ENCODE measurements at regions not wholly inside any gene's neighbourhood (a gene's known extent, or its start where the extent isn't known, plus 50 kb on each side); places are given as distances from the start of the nearest gene placed in this dataset.

GRCh38 chr10:88091490-88092061 lies 228.2 kb downstream of the PTEN start:
- no peaks in the 10 kb centered on the region for H3K9me3 ChIP-seq (replicated peaks in 1 of 2; ENCODE audit: control insufficient read depth in 2 of 2, insufficient read depth in 1 of 2, low read depth in 1 of 2, low read length in 2 of 2)
- no peak overlapping the region for H4K91ac ChIP-seq (ENCODE audit: low read depth, low read length, poor library complexity)
- no peak overlapping the region for H4K8ac ChIP-seq (ENCODE audit: low read depth, low read length)
- peaks cover 0 to 7% (median 0%) of the 10 kb centered on the region in 3 experiments for H3K27me3 ChIP-seq (ENCODE audit: control insufficient read depth in 3 of 3, insufficient read depth in 3 of 3, low read depth in 1 of 3, low read length in 3 of 3)
- no peak overlapping the region for H2BK12ac ChIP-seq (ENCODE audit: low read length)
- H3K79me1 ChIP-seq (ENCODE audit: low read depth, low read length) = no peaks in the 10 kb centered on the region
- H3K4me3 ChIP-seq (ENCODE audit: low read length in 2 of 2) = no peak overlapping the region
- no peak overlapping the region for H3K18ac ChIP-seq (ENCODE audit: low read length)
- H3K4me2 ChIP-seq (ENCODE audit: insufficient read depth, low read length, poor library complexity, severe bottlenecking) = no peak overlapping the region
- H3K36me3 ChIP-seq (replicated peaks in 1 of 2; ENCODE audit: control insufficient read depth in 2 of 2, insufficient read depth in 2 of 2, low read length in 2 of 2) = no peaks in the 10 kb centered on the region
- no peaks in the 10 kb centered on the region for H3K4me1 ChIP-seq (ENCODE audit: control insufficient read depth in 2 of 2, insufficient read depth in 1 of 2, low read depth in 1 of 2, low read length in 2 of 2)
- H3K23ac ChIP-seq (ENCODE audit: low read depth, low read length, poor library complexity) = no peak overlapping the region
- no peak overlapping the region for H3K9ac ChIP-seq (ENCODE audit: low read depth, low read length, poor library complexity)
- H2BK120ac ChIP-seq (ENCODE audit: low read depth, low read length) = no peak overlapping the region
- WGBS, 2 donors (ENCODE audit: extremely low coverage in 2 of 2, insufficient read length in 2 of 2, insufficient replicate concordance in 1 of 2) = no CpG with 5 or more reads among the region's 4 CpGs
- no peak overlapping the region for H2AK5ac ChIP-seq (ENCODE audit: low read depth, low read length)
- no peak overlapping the region for H3K4ac ChIP-seq (ENCODE audit: low read length)
- H3K27ac ChIP-seq (replicated peaks; ENCODE audit: low read length) = no peak overlapping the region
- no peak for DNase-seq (ENCODE audit: low spot score)
- no peak overlapping the region for H2AFZ ChIP-seq (ENCODE audit: low read length)
- H2BK5ac ChIP-seq (ENCODE audit: low read length) = no peak overlapping the region
- H2BK15ac ChIP-seq (ENCODE audit: low read length) = no peak overlapping the region
- H3K14ac ChIP-seq (ENCODE audit: low read length) = no peak overlapping the region

- Histone ChIP-seq H3K9me3 (replicated peaks in 1 of 2; ENCODE audit: control insufficient read depth in 2 of 2, insufficient read depth in 1 of 2, low read depth in 1 of 2, low read length in 2 of 2) (no peaks in the 10 kb centered on the region), H2AFZ (ENCODE audit: low read length) (no peak overlapping the region), H2BK15ac (ENCODE audit: low read length) (no peak overlapping the region), H3K4me1 (ENCODE audit: control insufficient read depth in 2 of 2, insufficient read depth in 1 of 2, low read depth in 1 of 2, low read length in 2 of 2) (no peaks in the 10 kb centered on the region), H3K9ac (ENCODE audit: low read depth, low read length, poor library complexity) (no peak overlapping the region), H3K27ac (replicated peaks; ENCODE audit: low read length) (no peak overlapping the region), H3K27me3 (ENCODE audit: control insufficient read depth in 3 of 3, insufficient read depth in 3 of 3, low read depth in 1 of 3, low read length in 3 of 3) (peaks cover 0 to 7% (median 0%) of the 10 kb centered on the region in 3 experiments), H4K8ac (ENCODE audit: low read depth, low read length) (no peak overlapping the region), H2BK5ac (ENCODE audit: low read length) (no peak overlapping the region), H3K4ac (ENCODE audit: low read length) (no peak overlapping the region), H2AK5ac (ENCODE audit: low read depth, low read length) (no peak overlapping the region), H3K36me3 (replicated peaks in 1 of 2; ENCODE audit: control insufficient read depth in 2 of 2, insufficient read depth in 2 of 2, low read length in 2 of 2) (no peaks in the 10 kb centered on the region), H3K4me2 (ENCODE audit: insufficient read depth, low read length, poor library complexity, severe bottlenecking) (no peak overlapping the region), H3K79me1 (ENCODE audit: low read depth, low read length) (no peaks in the 10 kb centered on the region), H3K14ac (ENCODE audit: low read length) (no peak overlapping the region), H2BK120ac (ENCODE audit: low read depth, low read length) (no peak overlapping the region), H3K4me3 (ENCODE audit: low read length in 2 of 2) (no peak overlapping the region), H4K91ac (ENCODE audit: low read depth, low read length, poor library complexity) (no peak overlapping the region), H3K18ac (ENCODE audit: low read length) (no peak overlapping the region), H2BK12ac (ENCODE audit: low read length) (no peak overlapping the region), H3K23ac (ENCODE audit: low read depth, low read length, poor library complexity) (no peak overlapping the region)
- no CpG with 5 or more reads among the region's 4 CpGs for WGBS, 2 donors (ENCODE audit: extremely low coverage in 2 of 2, insufficient read length in 2 of 2, insufficient replicate concordance in 1 of 2)
- no peak for DNase-seq (ENCODE audit: low spot score)
Measured at GRCh38 chr10:88092265-88092664, 228.8 kb downstream of the PTEN start.

- no peaks in the 10 kb centered on the region for H3K9me3 ChIP-seq (replicated peaks in 1 of 2; ENCODE audit: control insufficient read depth in 2 of 2, insufficient read depth in 1 of 2, low read depth in 1 of 2, low read length in 2 of 2)
- H3K23ac ChIP-seq (ENCODE audit: low read depth, low read length, poor library complexity) = no peak overlapping the region
- H3K4me1 ChIP-seq (ENCODE audit: control insufficient read depth in 2 of 2, insufficient read depth in 1 of 2, low read depth in 1 of 2, low read length in 2 of 2) = no peaks in the 10 kb centered on the region
- H3K4me2 ChIP-seq (ENCODE audit: insufficient read depth, low read length, poor library complexity, severe bottlenecking) = no peak overlapping the region
- H3K18ac ChIP-seq (ENCODE audit: low read length) = no peak overlapping the region
- H2BK120ac ChIP-seq (ENCODE audit: low read depth, low read length) = no peak overlapping the region
- H3K27ac ChIP-seq (replicated peaks; ENCODE audit: low read length) = no peak overlapping the region
- no peak overlapping the region for H3K14ac ChIP-seq (ENCODE audit: low read length)
- H3K4me3 ChIP-seq (ENCODE audit: low read length in 2 of 2) = no peak overlapping the region
- DNase-seq (ENCODE audit: low spot score) = no peak
- H3K4ac ChIP-seq (ENCODE audit: low read length) = no peak overlapping the region
- no peaks in the 10 kb centered on the region for H3K36me3 ChIP-seq (replicated peaks in 1 of 2; ENCODE audit: control insufficient read depth in 2 of 2, insufficient read depth in 2 of 2, low read length in 2 of 2)
- no peak overlapping the region for H2BK5ac ChIP-seq (ENCODE audit: low read length)
- H2BK15ac ChIP-seq (ENCODE audit: low read length) = no peak overlapping the region
- H3K79me1 ChIP-seq (ENCODE audit: low read depth, low read length) = no peaks in the 10 kb centered on the region
- no peak overlapping the region for H2AFZ ChIP-seq (ENCODE audit: low read length)
- H4K91ac ChIP-seq (ENCODE audit: low read depth, low read length, poor library complexity) = no peak overlapping the region
- WGBS, 2 donors (ENCODE audit: extremely low coverage in 2 of 2, insufficient read length in 2 of 2, insufficient replicate concordance in 1 of 2) = no CpG with 5 or more reads among the region's 5 CpGs
- H4K8ac ChIP-seq (ENCODE audit: low read depth, low read length) = no peak overlapping the region
- peaks cover 0 to 7% (median 0%) of the 10 kb centered on the region in 3 experiments for H3K27me3 ChIP-seq (ENCODE audit: control insufficient read depth in 3 of 3, insufficient read depth in 3 of 3, low read depth in 1 of 3, low read length in 3 of 3)
- no peak overlapping the region for H3K9ac ChIP-seq (ENCODE audit: low read depth, low read length, poor library complexity)
- H2AK5ac ChIP-seq (ENCODE audit: low read depth, low read length) = no peak overlapping the region
- H2BK12ac ChIP-seq (ENCODE audit: low read length) = no peak overlapping the region
Measured at GRCh38 chr10:88092973-88093372, 229.5 kb downstream of the PTEN start.

- WGBS, 2 donors (ENCODE audit: extremely low coverage in 2 of 2, insufficient read length in 2 of 2, insufficient replicate concordance in 1 of 2) = no CpG with 5 or more reads among the region's 1 CpG
- Histone ChIP-seq H3K4me1 (ENCODE audit: control insufficient read depth in 2 of 2, insufficient read depth in 1 of 2, low read depth in 1 of 2, low read length in 2 of 2) (no peaks in the 10 kb centered on the region), H3K14ac (ENCODE audit: low read length) (no peak overlapping the region), H3K9me3 (replicated peaks in 1 of 2; ENCODE audit: control insufficient read depth in 2 of 2, insufficient read depth in 1 of 2, low read depth in 1 of 2, low read length in 2 of 2) (no peaks in the 10 kb centered on the region), H3K18ac (ENCODE audit: low read length) (no peak overlapping the region), H3K27me3 (ENCODE audit: control insufficient read depth in 3 of 3, insufficient read depth in 3 of 3, low read depth in 1 of 3, low read length in 3 of 3) (peaks cover 0 to 7% (median 0%) of the 10 kb centered on the region in 3 experiments), H2BK15ac (ENCODE audit: low read length) (no peak overlapping the region), H2AFZ (ENCODE audit: low read length) (no peak overlapping the region), H3K27ac (replicated peaks; ENCODE audit: low read length) (no peak overlapping the region), H2BK5ac (ENCODE audit: low read length) (no peak overlapping the region), H3K4ac (ENCODE audit: low read length) (no peak overlapping the region), H2BK12ac (ENCODE audit: low read length) (no peak overlapping the region), H3K9ac (ENCODE audit: low read depth, low read length, poor library complexity) (no peak overlapping the region), H2BK120ac (ENCODE audit: low read depth, low read length) (no peak overlapping the region), H4K91ac (ENCODE audit: low read depth, low read length, poor library complexity) (no peak overlapping the region), H3K36me3 (replicated peaks in 1 of 2; ENCODE audit: control insufficient read depth in 2 of 2, insufficient read depth in 2 of 2, low read length in 2 of 2) (no peaks in the 10 kb centered on the region), H3K4me3 (ENCODE audit: low read length in 2 of 2) (no peak overlapping the region), H2AK5ac (ENCODE audit: low read depth, low read length) (no peak overlapping the region), H3K23ac (ENCODE audit: low read depth, low read length, poor library complexity) (no peak overlapping the region), H3K79me1 (ENCODE audit: low read depth, low read length) (no peaks in the 10 kb centered on the region), H3K4me2 (ENCODE audit: insufficient read depth, low read length, poor library complexity, severe bottlenecking) (no peak overlapping the region), H4K8ac (ENCODE audit: low read depth, low read length) (no peak overlapping the region)
- no peak for DNase-seq (ENCODE audit: low spot score)
Measured at GRCh38 chr10:88094795-88095194, 231.4 kb downstream of the PTEN start.
